ENCODE measurements at regions not wholly inside any gene's neighbourhood (a gene's known extent, or its start where the extent isn't known, plus 50 kb on each side); places are given as distances from the start of the nearest gene placed in this dataset.

DNA sequence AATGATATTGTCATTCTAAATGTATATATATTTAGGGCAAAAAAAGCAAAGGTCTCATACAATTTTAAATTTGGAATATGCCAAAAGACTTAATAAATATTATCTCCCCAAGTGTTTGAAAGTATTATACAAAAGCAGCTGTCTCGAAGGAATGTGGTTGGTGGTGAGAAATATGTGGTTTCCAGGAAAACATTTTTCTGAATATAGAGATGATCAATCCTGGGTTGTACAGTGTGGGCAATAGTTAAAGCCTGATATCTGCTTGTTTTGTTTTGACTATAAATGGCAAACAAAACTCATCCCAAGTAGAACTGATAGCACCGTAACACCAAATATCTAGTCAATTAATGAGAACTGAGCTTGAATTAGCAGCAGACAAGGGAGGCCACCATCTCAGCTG, 391.8 kb upstream of the CD180 start:
- Histone ChIP-seq H3K27me3 (ENCODE audit: control insufficient read depth, insufficient read depth, low read length) (no peaks in the 10 kb centered on the region), H3K36me3 (ENCODE audit: control insufficient read depth, insufficient read depth, low read length) (no peaks in the 10 kb centered on the region), H3K4me3 (ENCODE audit: low read depth, low read length) (no peak overlapping the region)
- no peak for DNase-seq (ENCODE audit: low read depth)
- TF ChIP-seq, protein P1, sequence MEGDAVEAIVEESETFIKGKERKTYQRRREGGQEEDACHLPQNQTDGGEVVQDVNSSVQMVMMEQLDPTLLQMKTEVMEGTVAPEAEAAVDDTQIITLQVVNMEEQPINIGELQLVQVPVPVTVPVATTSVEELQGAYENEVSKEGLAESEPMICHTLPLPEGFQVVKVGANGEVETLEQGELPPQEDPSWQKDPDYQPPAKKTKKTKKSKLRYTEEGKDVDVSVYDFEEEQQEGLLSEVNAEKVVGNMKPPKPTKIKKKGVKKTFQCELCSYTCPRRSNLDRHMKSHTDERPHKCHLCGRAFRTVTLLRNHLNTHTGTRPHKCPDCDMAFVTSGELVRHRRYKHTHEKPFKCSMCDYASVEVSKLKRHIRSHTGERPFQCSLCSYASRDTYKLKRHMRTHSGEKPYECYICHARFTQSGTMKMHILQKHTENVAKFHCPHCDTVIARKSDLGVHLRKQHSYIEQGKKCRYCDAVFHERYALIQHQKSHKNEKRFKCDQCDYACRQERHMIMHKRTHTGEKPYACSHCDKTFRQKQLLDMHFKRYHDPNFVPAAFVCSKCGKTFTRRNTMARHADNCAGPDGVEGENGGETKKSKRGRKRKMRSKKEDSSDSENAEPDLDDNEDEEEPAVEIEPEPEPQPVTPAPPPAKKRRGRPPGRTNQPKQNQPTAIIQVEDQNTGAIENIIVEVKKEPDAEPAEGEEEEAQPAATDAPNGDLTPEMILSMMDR (IDR thresholded peaks at IDR 0.05; ENCODE audit: insufficient read depth, low read length, poor library complexity, severe bottlenecking), result no peak

DNA sequence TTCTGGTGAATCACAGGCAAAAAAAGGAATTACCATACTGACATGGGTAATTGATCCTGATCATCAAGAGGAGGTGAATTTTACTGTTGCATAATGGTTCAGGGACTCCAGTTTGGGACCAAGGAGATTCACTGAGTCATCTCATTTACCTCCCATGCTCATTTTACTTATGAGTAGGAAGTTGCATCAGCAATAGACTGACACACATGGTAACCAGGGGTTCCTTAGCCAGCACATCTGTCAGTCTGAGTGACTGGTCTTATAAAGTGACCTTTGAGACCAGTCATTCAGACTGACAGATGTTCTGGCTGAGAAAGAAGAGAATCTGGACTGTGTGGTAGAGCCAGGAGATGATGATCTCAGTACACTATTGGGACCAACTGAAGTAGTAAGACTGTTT, 384.6 kb upstream of the CD180 start:
- no peak overlapping the region for H3K4me3 ChIP-seq (ENCODE audit: low read depth, low read length)
- no peaks in the 10 kb centered on the region for H3K27me3 ChIP-seq (ENCODE audit: control insufficient read depth, insufficient read depth, low read length)
- H3K36me3 ChIP-seq (ENCODE audit: control insufficient read depth, insufficient read depth, low read length), result no peaks in the 10 kb centered on the region
- TF ChIP-seq, protein P1 (IDR thresholded peaks at IDR 0.05; ENCODE audit: insufficient read depth, low read length, poor library complexity, severe bottlenecking), result no peak
- peak; percentile 49 for DNase-seq (ENCODE audit: low read depth)

DNA sequence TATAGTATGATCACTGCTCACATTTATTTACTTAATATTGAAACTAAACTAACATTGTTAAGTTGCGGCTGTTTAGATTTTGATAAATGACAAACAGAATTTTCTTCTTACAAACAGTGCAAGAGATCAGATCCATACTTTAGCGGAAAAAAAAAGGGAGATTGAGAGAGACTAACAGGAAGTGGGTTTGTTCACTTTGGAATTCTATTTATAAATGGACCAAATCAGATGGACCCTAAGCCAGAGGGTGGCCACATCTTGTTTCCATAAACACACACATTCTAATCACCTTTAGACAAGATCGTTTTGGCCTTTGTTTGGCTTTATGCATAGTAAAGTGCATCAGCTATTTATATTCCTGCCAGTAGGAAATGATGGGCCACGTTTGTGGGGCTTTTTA, 381.4 kb upstream of the CD180 start:
- Histone ChIP-seq H3K4me3 (ENCODE audit: low read depth, low read length) (no peak overlapping the region), H3K36me3 (ENCODE audit: control insufficient read depth, insufficient read depth, low read length) (no peaks in the 10 kb centered on the region), H3K27me3 (ENCODE audit: control insufficient read depth, insufficient read depth, low read length) (no peaks in the 10 kb centered on the region)
- no peak for DNase-seq (ENCODE audit: low read depth)
- TF ChIP-seq, protein P1 (IDR thresholded peaks at IDR 0.05; ENCODE audit: insufficient read depth, low read length, poor library complexity, severe bottlenecking), result no peak

DNA sequence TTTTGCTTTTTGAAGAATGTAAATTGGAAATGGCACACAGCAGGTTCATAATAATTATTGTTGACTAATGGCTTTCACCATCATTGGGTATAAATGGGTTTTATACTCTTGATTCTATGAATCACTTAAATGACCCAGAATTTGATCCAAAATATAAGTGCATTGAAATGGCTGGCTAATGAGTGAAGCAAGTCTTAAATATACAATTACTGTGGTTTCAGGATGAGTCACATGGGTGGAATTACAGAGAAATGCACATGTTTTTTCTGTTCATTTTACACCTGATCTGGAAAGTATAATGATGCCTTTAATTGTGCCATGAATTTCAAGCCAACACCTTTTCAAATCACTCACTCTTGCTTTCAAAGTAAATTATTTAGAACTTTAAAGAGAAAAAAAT, 380.8 kb upstream of the CD180 start:
- DNase-seq (ENCODE audit: low read depth), result peak; percentile 14
- Histone ChIP-seq H3K4me3 (ENCODE audit: low read depth, low read length) (no peak overlapping the region), H3K27me3 (ENCODE audit: control insufficient read depth, insufficient read depth, low read length) (no peaks in the 10 kb centered on the region), H3K36me3 (ENCODE audit: control insufficient read depth, insufficient read depth, low read length) (no peaks in the 10 kb centered on the region)
- TF ChIP-seq, protein P1 (IDR thresholded peaks at IDR 0.05; ENCODE audit: insufficient read depth, low read length, poor library complexity, severe bottlenecking), result no peak

DNA sequence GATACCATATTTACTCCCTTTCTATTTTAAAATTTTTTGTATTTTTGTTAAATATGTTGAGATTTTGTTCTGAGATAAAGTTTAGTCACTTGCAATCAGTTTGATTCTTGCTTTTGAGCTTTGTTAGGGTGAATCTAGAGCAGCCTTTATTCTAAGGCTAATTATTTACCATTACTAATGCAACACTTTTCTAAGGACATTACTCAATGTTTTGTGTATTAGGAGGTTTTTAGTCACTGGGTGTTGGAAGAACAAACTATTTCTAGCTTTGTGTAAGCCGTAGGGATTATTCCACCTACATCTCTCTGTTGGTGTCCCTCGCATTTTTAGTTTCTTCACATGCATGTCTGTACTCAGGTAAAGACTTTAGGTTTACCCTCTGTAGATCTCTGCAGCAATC, 379.5 kb upstream of the CD180 start:
- Histone ChIP-seq H3K27me3 (ENCODE audit: control insufficient read depth, insufficient read depth, low read length) (no peaks in the 10 kb centered on the region), H3K4me3 (ENCODE audit: low read depth, low read length) (no peak overlapping the region), H3K36me3 (ENCODE audit: control insufficient read depth, insufficient read depth, low read length) (no peaks in the 10 kb centered on the region)
- no peak for DNase-seq (ENCODE audit: low read depth)
- TF ChIP-seq, protein P1 (IDR thresholded peaks at IDR 0.05; ENCODE audit: insufficient read depth, low read length, poor library complexity, severe bottlenecking), result no peak

DNA sequence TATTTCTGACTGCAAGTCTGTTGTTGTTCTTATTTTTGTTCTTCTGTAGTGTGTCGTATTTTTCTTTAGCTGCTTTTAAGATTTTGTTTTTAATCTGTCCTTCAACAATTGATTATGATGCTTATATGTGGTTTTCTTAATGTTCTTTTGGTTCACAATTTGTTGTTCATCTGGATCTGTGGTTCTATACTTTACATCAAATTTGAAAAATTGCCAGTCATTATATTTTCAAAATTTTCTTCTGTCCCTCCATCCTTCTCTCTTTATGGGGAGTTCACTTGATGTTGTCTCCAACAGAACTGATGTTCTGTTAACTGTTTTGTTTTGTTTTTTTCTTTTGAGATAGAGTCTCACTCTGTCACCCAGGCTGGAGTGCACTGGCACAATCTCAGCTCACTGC, 378.5 kb upstream of the CD180 start:
- TF ChIP-seq, protein P1 (IDR thresholded peaks at IDR 0.05; ENCODE audit: insufficient read depth, low read length, poor library complexity, severe bottlenecking), result no peak
- Histone ChIP-seq H3K27me3 (ENCODE audit: control insufficient read depth, insufficient read depth, low read length) (no peaks in the 10 kb centered on the region), H3K36me3 (ENCODE audit: control insufficient read depth, insufficient read depth, low read length) (no peaks in the 10 kb centered on the region), H3K4me3 (ENCODE audit: low read depth, low read length) (no peak overlapping the region)
- no peak for DNase-seq (ENCODE audit: low read depth)

Data from kidney epithelial cell (primary cell).